Testis (tissue), 2 donors: ENCODE measurements at regions not wholly inside any gene's neighbourhood (a gene's known extent, or its start where the extent isn't known, plus 50 kb on each side); places are given as distances from the start of the nearest gene placed in this dataset.

Experiments used
- CTCF ChIP-seq, 3 experiments: fragments of 450-650 bp in 2 of 3; fragments of 200-600 bp in 1 of 3; sonication (generic) in 1 of 3; IDR thresholded peaks; one replicate each; pipeline ENCODE4 v1.5.1; 2016 to 2019; ENCODE audit warnings: antibody characterized with exemption in 3 of 3, mild to moderate bottlenecking in 2 of 3, moderate library complexity in 1 of 3
- POLR2A ChIP-seq: fragments of 450-650 bp; IDR thresholded peaks from one replicate; pipeline ENCODE4 v1.6.1; 2017; ENCODE audit warnings: antibody characterized with exemption, mild to moderate bottlenecking, moderate library complexity

DNA sequence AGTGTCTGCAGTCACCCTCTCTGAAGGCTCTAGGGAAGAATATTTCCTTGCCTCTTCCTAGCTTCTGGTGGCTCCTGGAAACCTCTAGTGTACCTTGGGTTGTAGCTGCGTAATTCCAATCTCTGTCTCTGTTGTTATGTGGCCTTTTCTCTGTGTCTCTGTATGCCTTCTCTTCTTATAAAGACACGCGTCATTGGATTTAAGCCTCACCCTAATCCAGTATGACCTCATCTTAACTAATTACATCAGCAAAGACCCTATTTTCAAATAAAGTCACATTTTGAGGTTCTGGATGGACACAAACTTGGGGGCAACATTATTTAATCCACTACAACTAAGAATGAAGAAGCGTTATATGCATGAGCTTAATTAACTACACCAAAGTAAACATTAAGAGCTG lies 111.4 kb upstream of the ZNF184 start:
- TF ChIP-seq CTCF (IDR thresholded peaks at IDR 0.05), result no peak
- TF ChIP-seq POLR2A, result no peak
